ENCODE measurements at regions not wholly inside any gene's neighbourhood (a gene's known extent, or its start where the extent isn't known, plus 50 kb on each side); places are given as distances from the start of the nearest gene placed in this dataset.
"Not testable (repeated sequence)": the region's sequence is repeated elsewhere in the genome, so short reads cannot be mapped to it uniquely, and the experiment has no call there.

DNA sequence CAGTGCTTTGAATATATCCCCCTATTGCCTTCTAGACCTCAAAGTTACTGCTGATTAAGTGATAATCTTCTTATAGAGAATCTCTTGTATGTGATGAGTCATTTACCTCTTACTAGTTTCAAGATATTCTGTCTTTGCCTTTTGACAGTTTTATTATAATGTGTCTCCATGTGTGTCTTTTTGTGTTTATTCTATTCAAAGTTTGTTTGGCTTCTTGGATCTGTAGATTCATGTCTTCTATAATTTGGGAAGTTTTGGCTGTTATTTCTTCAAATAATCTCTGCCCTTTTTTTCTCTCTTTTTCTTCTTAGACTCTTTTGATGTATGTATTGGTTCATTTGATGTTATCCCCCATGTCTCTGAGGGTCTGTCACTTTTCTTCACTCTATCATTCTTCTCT is 915.7 kb upstream of the GRIA3 start:
- TF ChIP-seq, protein P1, sequence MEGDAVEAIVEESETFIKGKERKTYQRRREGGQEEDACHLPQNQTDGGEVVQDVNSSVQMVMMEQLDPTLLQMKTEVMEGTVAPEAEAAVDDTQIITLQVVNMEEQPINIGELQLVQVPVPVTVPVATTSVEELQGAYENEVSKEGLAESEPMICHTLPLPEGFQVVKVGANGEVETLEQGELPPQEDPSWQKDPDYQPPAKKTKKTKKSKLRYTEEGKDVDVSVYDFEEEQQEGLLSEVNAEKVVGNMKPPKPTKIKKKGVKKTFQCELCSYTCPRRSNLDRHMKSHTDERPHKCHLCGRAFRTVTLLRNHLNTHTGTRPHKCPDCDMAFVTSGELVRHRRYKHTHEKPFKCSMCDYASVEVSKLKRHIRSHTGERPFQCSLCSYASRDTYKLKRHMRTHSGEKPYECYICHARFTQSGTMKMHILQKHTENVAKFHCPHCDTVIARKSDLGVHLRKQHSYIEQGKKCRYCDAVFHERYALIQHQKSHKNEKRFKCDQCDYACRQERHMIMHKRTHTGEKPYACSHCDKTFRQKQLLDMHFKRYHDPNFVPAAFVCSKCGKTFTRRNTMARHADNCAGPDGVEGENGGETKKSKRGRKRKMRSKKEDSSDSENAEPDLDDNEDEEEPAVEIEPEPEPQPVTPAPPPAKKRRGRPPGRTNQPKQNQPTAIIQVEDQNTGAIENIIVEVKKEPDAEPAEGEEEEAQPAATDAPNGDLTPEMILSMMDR (IDR thresholded peaks at IDR 0.05; ENCODE audit: insufficient read depth, low read depth, low read length): no peak
- H3K27me3 ChIP-seq (ENCODE audit: control insufficient read depth, insufficient read depth, low read length): no peaks in the 10 kb centered on the region
- CTCF ChIA-PET: no interaction called here
- H3K36me3 ChIP-seq (ENCODE audit: control insufficient read depth, insufficient read depth, low read length): no peaks in the 10 kb centered on the region
- POLR2A ChIA-PET: no interaction called here
- H3K4me3 ChIP-seq (ENCODE audit: low read depth, low read length): no peak overlapping the region
- no peak for DNase-seq (ENCODE audit: low read depth)

DNA sequence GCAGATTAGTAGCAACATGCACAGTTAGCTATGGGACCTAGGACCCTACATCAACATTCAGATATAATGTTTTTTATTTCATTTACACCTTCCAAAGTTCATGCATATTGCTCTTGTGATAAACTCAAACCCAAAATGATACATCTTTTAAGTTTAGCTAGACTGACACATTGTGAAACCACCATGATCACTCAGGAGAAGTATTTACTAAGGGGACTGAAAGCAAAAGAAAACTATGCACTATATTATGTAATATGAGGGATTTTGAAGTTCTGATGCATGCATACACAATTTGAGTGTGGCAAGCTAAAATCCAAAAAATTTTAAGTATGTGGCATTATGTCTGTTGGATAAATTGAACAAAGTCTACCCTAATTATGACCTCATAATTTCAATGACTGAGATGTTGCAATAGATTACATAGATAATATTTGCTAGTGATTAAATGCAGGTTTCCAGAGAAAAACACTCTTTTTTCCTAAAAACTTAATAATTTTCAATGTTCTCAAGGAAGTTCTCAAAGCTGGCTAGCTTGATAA is 914.8 kb upstream of the GRIA3 start:
- ChIA-PET POLR2A (no interaction called here), CTCF (interaction anchor here (0.6 to 0.7 kb wide), 2 partner anchors 459 to 1495 kb away, joined by 3 read pairs; no protein-coding TSS in a partner anchor)
- H3K36me3 ChIP-seq (ENCODE audit: control insufficient read depth, insufficient read depth, low read length): no peaks in the 10 kb centered on the region
- no peak overlapping the region for H3K4me3 ChIP-seq (ENCODE audit: low read depth, low read length)
- TF ChIP-seq, protein P1 (IDR thresholded peaks at IDR 0.05; ENCODE audit: insufficient read depth, low read depth, low read length): no peak
- DNase-seq (ENCODE audit: low read depth): peak; percentile 45
- H3K27me3 ChIP-seq (ENCODE audit: control insufficient read depth, insufficient read depth, low read length): no peaks in the 10 kb centered on the region

DNA sequence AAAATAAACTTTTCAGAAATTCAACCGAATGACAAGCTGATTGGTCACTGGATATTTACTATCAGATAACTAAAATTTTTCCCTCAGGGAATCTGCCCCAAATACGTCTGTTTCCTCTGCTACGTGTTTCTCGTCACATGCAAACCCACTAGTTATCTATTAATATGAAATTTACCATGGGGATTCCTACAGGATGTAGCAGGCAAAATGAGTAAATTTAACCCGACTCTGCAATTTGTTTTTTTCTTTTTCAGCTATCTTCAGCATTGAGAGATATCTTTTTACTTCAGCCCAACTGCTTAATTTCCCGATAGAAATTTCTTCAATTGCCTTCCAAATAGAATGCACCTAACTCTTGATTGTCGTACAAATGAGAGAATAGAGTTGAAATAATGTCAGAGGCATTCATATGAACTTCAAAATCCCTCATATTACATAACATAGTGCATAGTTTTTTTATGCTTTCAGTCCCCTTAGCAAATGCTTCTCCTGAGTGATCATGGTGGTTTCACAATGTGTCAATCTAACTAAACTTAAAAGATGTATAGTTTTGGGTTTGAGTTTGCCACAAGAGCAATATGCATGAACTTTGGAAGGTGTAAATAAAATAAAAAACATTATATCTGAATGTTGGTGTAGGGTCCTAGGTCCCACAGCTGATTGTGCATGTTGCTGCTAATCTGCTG is 913.1 kb upstream of the GRIA3 start:
- H3K27me3 ChIP-seq (ENCODE audit: control insufficient read depth, insufficient read depth, low read length): no peaks in the 10 kb centered on the region
- DNase-seq (ENCODE audit: low read depth): no peak
- ChIA-PET POLR2A (interaction anchor here (0.6 kb wide), 1 partner anchor 915 kb away, joined by 7 read pairs; no protein-coding TSS in a partner anchor), CTCF (no interaction called here)
- H3K4me3 ChIP-seq (ENCODE audit: low read depth, low read length): no peak overlapping the region
- TF ChIP-seq, protein P1 (IDR thresholded peaks at IDR 0.05; ENCODE audit: insufficient read depth, low read depth, low read length): no peak
- no peaks in the 10 kb centered on the region for H3K36me3 ChIP-seq (ENCODE audit: control insufficient read depth, insufficient read depth, low read length)

DNA sequence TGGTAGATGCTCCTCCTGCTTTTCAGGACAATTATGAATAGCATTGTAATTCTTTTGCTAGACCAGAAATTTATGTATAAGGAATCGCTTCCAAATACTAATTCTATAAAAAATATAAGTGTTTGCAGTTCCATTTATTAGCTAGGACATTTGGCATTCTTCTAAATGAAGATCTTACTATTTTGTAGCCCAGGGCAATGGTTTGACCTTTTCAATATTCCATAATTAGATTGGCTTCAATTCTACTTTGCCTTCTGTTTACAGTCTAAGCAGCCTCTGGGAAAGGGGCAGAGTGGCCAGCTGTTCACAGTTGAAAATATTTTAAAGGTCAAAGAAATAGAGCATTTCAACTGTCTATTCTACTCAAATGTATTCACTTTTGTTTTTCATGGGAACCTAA is 912.1 kb upstream of the GRIA3 start:
- CTCF ChIA-PET: no interaction called here
- no peak for DNase-seq (ENCODE audit: low read depth)
- H3K36me3 ChIP-seq (ENCODE audit: control insufficient read depth, insufficient read depth, low read length): no peaks in the 10 kb centered on the region
- H3K4me3 ChIP-seq (ENCODE audit: low read depth, low read length): no peak overlapping the region
- TF ChIP-seq, protein P1 (IDR thresholded peaks at IDR 0.05; ENCODE audit: insufficient read depth, low read depth, low read length): no peak
- POLR2A ChIA-PET: no interaction called here
- H3K27me3 ChIP-seq (ENCODE audit: control insufficient read depth, insufficient read depth, low read length): no peaks in the 10 kb centered on the region

DNA sequence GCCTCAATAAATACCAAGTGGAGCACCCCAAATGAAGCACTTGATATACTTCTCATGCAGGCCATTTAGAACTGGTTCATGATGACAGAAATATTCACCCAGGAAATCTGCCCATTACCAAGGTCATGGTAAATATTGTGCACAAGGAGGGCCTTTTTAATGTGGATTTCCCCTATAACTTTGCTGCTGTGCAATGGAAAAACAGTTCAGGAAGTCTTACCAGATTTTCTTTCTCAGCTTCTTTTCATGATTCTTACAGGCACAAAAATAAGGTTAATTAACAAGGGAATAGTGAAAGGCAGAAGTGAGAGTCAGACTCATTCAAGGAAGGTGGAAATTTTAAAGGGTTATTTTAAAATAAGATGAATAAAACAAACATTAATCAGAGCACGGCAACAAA is 904.3 kb upstream of the GRIA3 start:
- ChIA-PET POLR2A (no interaction called here), CTCF (no interaction called here)
- H3K4me3 ChIP-seq (ENCODE audit: low read depth, low read length): no peak overlapping the region
- DNase-seq (ENCODE audit: low read depth): no peak
- TF ChIP-seq, protein P1 (IDR thresholded peaks at IDR 0.05; ENCODE audit: insufficient read depth, low read depth, low read length): no peak
- no peaks in the 10 kb centered on the region for H3K36me3 ChIP-seq (ENCODE audit: control insufficient read depth, insufficient read depth, low read length)
- no peaks in the 10 kb centered on the region for H3K27me3 ChIP-seq (ENCODE audit: control insufficient read depth, insufficient read depth, low read length)

DNA sequence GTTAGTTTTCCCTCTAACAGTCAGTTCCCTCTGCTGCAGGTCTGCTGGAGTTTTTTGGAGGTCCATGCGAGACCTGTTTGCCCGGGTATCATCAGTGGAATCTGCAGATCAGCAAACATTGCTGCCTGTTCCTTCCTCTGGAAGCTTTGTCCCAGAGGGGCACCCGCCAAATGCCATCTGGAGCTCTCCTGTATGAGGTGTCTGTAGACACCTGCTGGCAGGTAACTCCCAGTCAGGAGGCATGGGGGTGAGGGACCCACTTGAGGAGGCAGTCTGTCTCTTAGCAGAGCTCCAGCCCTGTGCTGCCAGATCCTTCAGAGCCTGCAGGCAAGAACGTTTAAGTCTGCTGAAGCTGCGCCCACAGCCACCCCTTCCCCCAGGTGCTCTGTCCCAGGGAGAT is 884.3 kb upstream of the GRIA3 start:
- DNase-seq (ENCODE audit: low read depth); H3K27me3 ChIP-seq (ENCODE audit: control insufficient read depth, insufficient read depth, low read length); POLR2A ChIA-PET; H3K4me3 ChIP-seq (ENCODE audit: low read depth, low read length); H3K36me3 ChIP-seq (ENCODE audit: control insufficient read depth, insufficient read depth, low read length): not testable (repeated sequence)
- CTCF ChIA-PET: interaction anchor here (1.0 kb wide), 1 partner anchor 11 kb away, joined by 3 read pairs; no protein-coding TSS in a partner anchor
